HG03060 (cell line): ENCODE measurements at regions not wholly inside any gene's neighbourhood (a gene's known extent, or its start where the extent isn't known, plus 50 kb on each side); places are given as distances from the start of the nearest gene placed in this dataset.

Source experiments
- ATAC-seq: cut with Tn5 transposase; IDR thresholded peaks from one replicate; pipeline ENCODE4 v1.9.1; 2021; ENCODE audit warnings: low read depth, moderate number of reproducible peaks; ENCODE audit not compliant: unreplicated experiment

- no peak for ATAC-seq
These were observed 183.1 kb downstream of the INO80D start for GRCh38 chr2:205902900-205903237.

GRCh38 chr2:205902041-205902899, 183.7 kb downstream of the INO80D start:
- no peak for ATAC-seq

DNA sequence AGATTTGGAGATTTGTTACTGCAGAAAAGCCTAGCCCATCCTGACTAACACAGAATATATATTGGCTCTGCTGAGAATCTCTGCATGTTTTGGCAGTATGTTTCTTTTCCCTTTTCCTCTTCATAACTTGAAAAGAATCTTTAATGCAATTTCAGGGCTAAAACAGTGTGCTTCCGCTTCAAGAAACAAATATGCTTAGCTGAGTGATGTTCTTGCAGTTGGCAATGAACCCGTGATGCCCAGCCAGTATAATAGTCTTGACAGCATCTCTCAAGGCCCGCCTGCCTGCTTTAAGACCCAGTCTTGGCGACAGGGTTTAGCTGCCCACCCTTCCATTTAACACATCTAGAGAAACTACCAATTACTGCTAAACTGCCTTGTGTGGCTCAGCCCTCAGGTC, 184.5 kb downstream of the INO80D start:
- no peak for ATAC-seq

- no peak for ATAC-seq
These were observed 187.2 kb downstream of the INO80D start for GRCh38 chr2:205898744-205899143.

DNA sequence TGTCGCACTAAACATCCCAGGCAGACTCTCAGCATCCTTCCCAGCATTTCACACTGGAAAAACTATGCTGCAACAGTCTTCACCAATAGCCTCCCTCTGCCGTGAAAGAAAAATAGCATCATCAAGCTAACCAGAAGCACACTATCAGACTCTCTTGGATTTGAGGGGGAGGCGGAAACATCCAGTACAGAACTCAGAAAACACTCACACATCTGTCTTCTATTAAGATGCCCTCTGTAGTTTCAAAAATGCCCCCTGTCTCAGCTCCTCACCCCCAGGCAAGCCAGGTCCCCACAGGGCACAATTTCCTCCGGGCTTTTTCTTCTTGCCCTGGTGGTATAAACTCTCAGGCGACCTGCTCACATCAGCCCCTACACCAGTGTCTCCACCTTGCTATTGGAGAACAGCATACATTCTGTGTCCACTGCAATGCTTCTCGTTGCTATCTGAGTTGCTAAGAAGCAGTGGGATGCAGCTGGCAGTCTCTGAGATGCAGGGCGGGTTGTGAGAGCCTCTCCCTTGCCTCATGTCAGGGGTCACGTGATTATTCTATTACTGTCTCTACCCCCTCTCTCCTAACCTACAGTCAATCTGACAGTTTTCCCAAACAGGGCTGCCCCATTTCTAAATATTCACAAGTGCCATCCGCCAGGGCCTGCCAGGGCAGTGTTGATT, 189.9 kb downstream of the INO80D start:
- ATAC-seq, result no peak

- ATAC-seq, result no peak
These were observed 193.2 kb downstream of the INO80D start for GRCh38 chr2:205892665-205893259.

DNA sequence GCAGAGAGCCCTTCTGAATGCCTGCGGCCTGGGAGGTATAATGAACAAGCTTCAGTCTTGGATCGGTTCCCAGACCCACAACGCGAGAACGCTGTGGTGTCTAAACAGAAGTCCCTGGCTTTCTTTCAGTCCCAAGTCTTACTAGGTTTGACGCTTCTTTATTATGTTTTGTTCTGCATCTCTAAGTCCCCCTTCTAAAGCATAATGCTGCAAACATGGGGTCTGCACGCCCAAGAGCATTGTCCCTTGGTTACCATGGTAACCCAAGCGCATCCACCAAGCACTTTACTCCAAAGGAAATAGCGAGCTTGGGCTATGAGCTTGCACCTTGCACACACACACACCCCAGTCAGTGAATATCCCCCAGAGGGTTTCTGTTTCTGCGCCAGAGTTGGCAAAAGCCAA, 193.7 kb downstream of the INO80D start:
- no peak for ATAC-seq

GRCh38 chr2:205889114-205889513, 196.9 kb downstream of the INO80D start:
- ATAC-seq, result no peak

- no peak for ATAC-seq
These were observed 198.3 kb downstream of the INO80D start for GRCh38 chr2:205887637-205888036.

DNA sequence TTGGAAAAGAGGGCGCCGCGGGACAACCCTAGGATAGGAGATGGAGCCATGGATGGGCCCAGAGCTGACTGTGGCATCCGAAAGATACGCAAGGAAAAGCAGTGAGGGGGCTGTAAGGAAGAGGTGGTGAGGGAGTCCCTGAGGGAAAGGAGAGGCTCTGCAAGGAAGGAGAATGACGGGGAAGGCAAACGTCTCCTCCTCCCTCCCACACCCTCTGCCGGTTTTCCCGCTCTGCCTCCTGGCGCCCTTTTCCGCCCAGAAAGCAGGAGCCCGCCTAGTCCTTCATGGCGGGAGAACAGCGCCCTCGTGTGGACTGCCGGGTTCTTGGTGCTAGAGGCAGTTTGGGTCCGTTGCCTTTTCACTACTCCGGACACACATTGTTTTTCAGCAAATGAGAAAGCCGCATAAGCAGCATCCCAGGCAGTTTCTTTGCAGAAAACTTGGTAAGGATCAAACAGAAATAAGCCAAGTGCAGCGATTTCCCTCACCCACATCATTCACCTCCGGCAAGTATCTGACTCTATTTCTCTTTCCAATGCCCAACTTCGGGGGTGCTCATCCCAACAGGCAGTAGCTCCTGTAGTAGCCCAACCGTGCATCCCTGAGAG, 200.4 kb downstream of the INO80D start:
- ATAC-seq, result no peak

- no peak for ATAC-seq
These were observed 201.7 kb downstream of the NRP2 start for GRCh38 chr2:205883965-205884364.

GRCh38 chr2:205882806-205883425, 200.6 kb downstream of the NRP2 start:
- ATAC-seq, result no peak

DNA sequence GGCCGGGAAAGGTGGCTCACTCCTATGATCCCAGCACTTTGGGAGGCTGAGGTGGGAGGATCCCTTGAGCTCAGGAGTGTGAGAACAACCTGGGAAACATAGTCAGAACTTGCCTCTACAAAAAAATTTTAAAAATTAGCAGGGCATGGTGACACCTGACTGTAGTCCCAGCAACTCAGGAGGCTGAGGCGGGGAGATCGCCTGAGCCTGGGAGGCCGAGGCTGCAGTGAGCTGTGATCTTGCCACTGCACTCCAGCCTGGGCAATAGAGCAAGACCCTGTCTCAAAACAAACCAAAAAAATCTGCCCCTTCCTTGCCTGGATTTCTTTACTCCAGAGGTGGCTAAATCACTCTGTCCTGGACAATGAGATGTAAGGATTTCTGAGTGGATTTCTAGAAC, 197.7 kb downstream of the NRP2 start:
- ATAC-seq, result no peak

DNA sequence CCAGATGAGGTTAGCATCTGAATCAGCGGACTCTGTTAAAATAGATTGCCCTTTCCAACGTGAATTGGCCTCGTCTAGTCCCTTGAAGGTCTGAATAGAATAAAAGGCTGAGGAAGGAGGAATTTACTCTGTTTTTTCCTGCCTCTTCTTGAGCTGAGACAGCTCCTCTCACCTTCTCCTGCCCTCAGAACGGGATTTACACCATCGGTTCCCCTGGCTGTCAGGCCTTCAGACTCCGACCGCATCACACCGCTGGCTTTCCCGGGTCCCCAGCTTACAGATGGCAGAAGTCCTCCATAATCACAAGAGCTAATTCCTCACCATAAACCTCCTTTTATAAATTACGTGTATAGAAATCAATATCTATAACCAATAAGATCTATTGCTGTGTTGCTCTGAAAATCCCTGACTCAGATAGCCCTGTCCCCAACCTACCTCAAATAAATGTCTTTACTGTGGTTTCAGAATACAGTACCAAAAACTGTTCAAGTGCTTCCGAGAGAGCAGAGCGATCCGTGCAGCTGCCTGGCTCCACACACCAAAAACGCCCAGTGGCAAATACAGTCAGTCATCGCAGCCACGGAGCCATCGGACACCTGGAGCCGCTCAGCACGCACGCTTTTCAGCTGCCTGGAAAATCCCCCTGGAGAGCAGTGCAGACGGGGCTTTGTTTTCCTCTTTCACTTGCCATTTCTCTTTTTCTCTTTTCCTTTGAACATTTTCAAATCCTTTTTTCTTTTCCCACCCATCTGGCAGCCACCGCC, 196.9 kb downstream of the NRP2 start:
- ATAC-seq, result no peak

DNA sequence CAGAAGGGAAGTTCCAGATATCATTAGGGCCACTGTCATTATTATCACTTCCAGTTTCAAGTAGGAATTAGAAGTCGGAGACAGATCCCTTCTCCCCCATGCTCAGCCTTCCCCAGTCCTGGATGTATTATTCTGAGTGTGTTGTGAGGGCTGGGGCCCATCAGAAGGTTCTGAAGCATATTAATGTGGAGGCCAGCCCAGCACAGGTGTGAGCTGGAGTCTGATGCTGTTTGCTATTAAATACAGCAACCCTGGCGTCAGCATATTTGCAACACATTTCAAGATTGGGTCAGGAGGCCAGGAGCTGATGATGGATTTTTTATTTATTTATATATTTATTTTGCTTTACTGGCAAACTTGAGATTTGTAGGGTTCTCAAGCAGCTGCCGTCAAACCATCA, 195.2 kb downstream of the NRP2 start:
- ATAC-seq, result no peak

DNA sequence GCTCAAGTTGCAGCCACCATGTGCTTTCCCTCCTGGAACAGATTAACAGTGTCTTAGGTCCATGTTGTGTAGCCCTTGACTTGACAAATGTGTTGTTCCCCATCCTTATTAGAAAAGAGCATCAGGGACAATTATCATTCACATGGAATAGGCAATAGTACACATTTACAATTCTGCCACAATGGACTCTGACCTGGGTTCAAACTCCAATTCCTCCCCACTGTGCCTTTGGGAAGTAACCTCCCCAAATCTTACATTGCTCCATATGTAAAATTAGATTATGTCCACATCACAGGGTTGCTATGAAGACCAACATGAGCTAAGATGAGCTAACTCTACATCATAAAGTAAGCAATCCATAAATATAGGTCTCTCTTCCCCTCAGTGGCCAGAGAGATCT, 193.8 kb downstream of the NRP2 start:
- ATAC-seq, result no peak

GRCh38 chr2:205872716-205873115, 190.4 kb downstream of the NRP2 start:
- no peak for ATAC-seq

- no peak for ATAC-seq
These were observed 187.1 kb downstream of the NRP2 start for GRCh38 chr2:205869439-205869838.

- ATAC-seq, result peak; percentile 74
These were observed 186.6 kb downstream of the NRP2 start for GRCh38 chr2:205868773-205869333.

GRCh38 chr2:205868053-205868452, 185.8 kb downstream of the NRP2 start:
- ATAC-seq, result no peak
